Osteoblast (primary cell): ENCODE measurements at regions not wholly inside any gene's neighbourhood (a gene's known extent, or its start where the extent isn't known, plus 50 kb on each side); places are given as distances from the start of the nearest gene placed in this dataset.

ENCODE experiments used
- DNase-seq: peaks from one replicate; pipeline ENCODE4 v3.0.0; 2011; ENCODE audit warnings: low spot score, mixed read lengths; ENCODE audit not compliant: insufficient read length; ENCODE audit errors: missing footprints
- H2AFZ ChIP-seq: 2 replicates; pipeline ENCODE4 v1.6.0; 2011; ENCODE audit warnings: mild to moderate bottlenecking, low read length
- H3K27ac ChIP-seq: 2 replicates; pipeline ENCODE4 v1.5.1; 2011; ENCODE audit warnings: mild to moderate bottlenecking, low read depth, low read length, moderate library complexity
- H3K27me3 ChIP-seq: 2 replicates; pipeline ENCODE4 v1.6.0; 2012; ENCODE audit warnings: mild to moderate bottlenecking, control low read depth, inconsistent platforms, low read length, moderate library complexity; ENCODE audit not compliant: insufficient read depth
- H3K36me3 ChIP-seq: 2 replicates; pipeline ENCODE4 v1.5.1; 2011; ENCODE audit warnings: mild to moderate bottlenecking, low read length, control low read depth, moderate library complexity; ENCODE audit not compliant: insufficient read depth
- H3K4me1 ChIP-seq: 2 replicates; pipeline ENCODE4 v1.5.1; 2011; ENCODE audit warnings: mild to moderate bottlenecking, low read length, control low read depth, moderate library complexity; ENCODE audit not compliant: insufficient read depth
- H3K4me2 ChIP-seq: 2 replicates; pipeline ENCODE4 v1.6.0; 2011; ENCODE audit warnings: mild to moderate bottlenecking, low read length; ENCODE audit not compliant: insufficient read depth
- H3K4me3 ChIP-seq: fragments of 200-600 bp; sonication (generic); 3 replicates; pipeline ENCODE4 v1.5.1; 2012; ENCODE audit warnings: mild to moderate bottlenecking, low read length, inconsistent platforms; ENCODE audit not compliant: insufficient read depth
- H3K79me2 ChIP-seq: 2 replicates; pipeline ENCODE4 v1.6.0; 2012; ENCODE audit warnings: mild to moderate bottlenecking, low read length, control low read depth, inconsistent platforms; ENCODE audit not compliant: insufficient read depth
- H3K9me3 ChIP-seq: 2 replicates; pipeline ENCODE4 v1.5.1; 2011; ENCODE audit warnings: low read depth, low read length, control low read depth
- H4K20me1 ChIP-seq: 2 replicates; pipeline ENCODE4 v1.6.0; 2012; ENCODE audit warnings: mild to moderate bottlenecking, low read length, control low read depth; ENCODE audit not compliant: insufficient read depth
- CTCF ChIP-seq: IDR thresholded peaks from 2 replicates; pipeline ENCODE4 v1.5.1; 2011; ENCODE audit warnings: mild to moderate bottlenecking, low read depth, low read length, moderate library complexity; ENCODE audit errors: extremely low read depth

DNA sequence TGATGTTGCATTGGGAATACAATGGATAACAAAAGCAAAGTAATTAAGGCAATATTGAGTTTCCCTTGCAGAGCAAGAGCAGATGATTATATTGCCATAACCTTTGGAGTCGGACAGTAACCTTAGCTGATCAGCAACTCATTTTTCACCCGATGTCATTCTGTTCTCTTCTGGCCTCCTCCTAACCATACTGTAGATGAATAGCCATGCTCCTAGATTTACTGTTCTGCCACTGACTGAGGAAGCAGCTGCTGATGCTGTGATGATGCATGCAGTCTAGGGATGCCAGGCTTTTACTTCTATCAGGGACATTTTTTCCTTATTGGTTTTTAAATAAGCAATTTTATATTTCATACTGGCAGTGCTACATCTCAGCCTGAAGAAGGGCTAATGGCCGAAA, 443.9 kb downstream of the GPAT3 start:
- Histone ChIP-seq H3K4me3 (no peak overlapping the region), H4K20me1 (no peaks in the 10 kb centered on the region), H3K4me2 (no peak overlapping the region), H3K79me2 (no peaks in the 10 kb centered on the region), H3K27me3 (no peaks in the 10 kb centered on the region), H2AFZ (no peak overlapping the region), H3K9me3 (no peaks in the 10 kb centered on the region), H3K4me1 (no peaks in the 10 kb centered on the region), H3K27ac (no peak overlapping the region), H3K36me3 (no peaks in the 10 kb centered on the region)
- no peak for DNase-seq
- no peak for TF ChIP-seq CTCF

- H3K4me2 ChIP-seq, result no peak overlapping the region
- no peaks in the 10 kb centered on the region for H3K4me1 ChIP-seq
- no peak for DNase-seq
- no peaks in the 10 kb centered on the region for H3K9me3 ChIP-seq
- H2AFZ ChIP-seq, result no peak overlapping the region
- no peaks in the 10 kb centered on the region for H3K36me3 ChIP-seq
- no peak for TF ChIP-seq CTCF
- no peak overlapping the region for H3K4me3 ChIP-seq
- no peaks in the 10 kb centered on the region for H4K20me1 ChIP-seq
- H3K27me3 ChIP-seq, result no peaks in the 10 kb centered on the region
- no peaks in the 10 kb centered on the region for H3K79me2 ChIP-seq
- no peak overlapping the region for H3K27ac ChIP-seq
Observed at GRCh38 chr4:83974111-83974780, 438.3 kb downstream of the GPAT3 start.

DNA sequence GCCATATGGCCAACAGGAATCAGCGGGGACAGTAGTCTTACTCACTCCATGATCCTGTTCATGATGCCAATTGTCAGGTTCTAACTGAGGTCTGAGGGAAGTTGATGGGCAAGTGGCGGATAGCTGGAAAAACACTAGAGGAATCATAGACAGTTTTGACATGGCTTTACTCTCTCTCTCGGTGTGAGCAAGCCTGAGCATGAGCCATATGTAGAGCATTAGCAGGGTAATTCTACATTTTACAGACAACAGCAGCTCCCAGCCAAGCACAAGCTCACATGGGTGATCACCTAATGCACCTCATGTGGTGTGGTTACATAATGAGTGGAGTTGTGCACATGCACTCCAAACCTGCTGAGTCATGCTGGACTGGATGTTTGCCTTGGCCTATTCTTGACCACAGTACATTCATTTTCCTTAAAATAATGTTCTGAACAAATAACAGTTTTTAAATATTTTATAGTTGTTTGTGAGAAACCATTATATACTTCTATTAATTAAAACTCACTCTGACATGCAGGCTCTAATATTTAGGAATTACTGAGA, 429.2 kb downstream of the GPAT3 start:
- no peak overlapping the region for H2AFZ ChIP-seq
- DNase-seq, result no peak
- TF ChIP-seq CTCF, result no peak

GRCh38 chr4:83962492-83962891, 426.6 kb downstream of the GPAT3 start:
- DNase-seq, result no peak
- no peaks in the 10 kb centered on the region for H4K20me1 ChIP-seq
- no peaks in the 10 kb centered on the region for H3K4me1 ChIP-seq
- no peak for TF ChIP-seq CTCF
- no peaks in the 10 kb centered on the region for H3K79me2 ChIP-seq
- no peak overlapping the region for H3K4me2 ChIP-seq
- H3K9me3 ChIP-seq, result no peaks in the 10 kb centered on the region
- H3K36me3 ChIP-seq, result no peaks in the 10 kb centered on the region
- no peaks in the 10 kb centered on the region for H3K27me3 ChIP-seq
- H3K4me3 ChIP-seq, result no peak overlapping the region
- no peak overlapping the region for H3K27ac ChIP-seq
- no peak overlapping the region for H2AFZ ChIP-seq

More for the DNA sequence above, 429.2 kb downstream of the GPAT3 start:
- Histone ChIP-seq H3K9me3 (no peaks in the 10 kb centered on the region), H3K27ac (no peak overlapping the region), H3K4me3 (no peak overlapping the region), H3K27me3 (no peaks in the 10 kb centered on the region), H3K4me1 (no peaks in the 10 kb centered on the region), H3K4me2 (no peak overlapping the region), H3K36me3 (no peaks in the 10 kb centered on the region), H3K79me2 (no peaks in the 10 kb centered on the region), H4K20me1 (no peaks in the 10 kb centered on the region)
